Kidney (tissue), 13 donors: ENCODE measurements at regions not wholly inside any gene's neighbourhood (a gene's known extent, or its start where the extent isn't known, plus 50 kb on each side); places are given as distances from the start of the nearest gene placed in this dataset.

Source experiments
- DNase-seq, 5 donors: peaks; one replicate each; pipeline ENCODE4 v3.0.0-alpha.2; 2013 to 2020
- FAIRE-seq: peaks from 2 replicates; lab custom pipeline; 2012; peaks lifted over from hg19 to GRCh38; lab: Jason Lieb, UNC
- H3K27ac ChIP-seq, 2 donors: one replicate each; pipeline ENCODE4 v1.7.0; 2013; ENCODE audit warnings: low read depth in 2 of 2, low read length in 2 of 2, inconsistent platforms in 1 of 2
- H3K27me3 ChIP-seq: one replicate; pipeline ENCODE4 v1.7.1; 2013; ENCODE audit warnings: low read length, inconsistent platforms; ENCODE audit not compliant: control insufficient read depth, insufficient read depth
- H3K36me3 ChIP-seq, 3 donors: one replicate each; pipeline versions ENCODE4 v1.7.0 to v1.7.1; 2013; ENCODE audit warnings: low read length in 3 of 3, control low read depth in 1 of 3, inconsistent platforms in 1 of 3; ENCODE audit not compliant: insufficient read depth in 3 of 3, control insufficient read depth in 2 of 3
- H3K4me1 ChIP-seq, 3 donors: one replicate each; pipeline versions ENCODE4 v1.7.0 to v1.7.1; 2013; ENCODE audit warnings: low read length in 3 of 3, inconsistent platforms in 1 of 3, low read depth in 1 of 3; ENCODE audit not compliant: control insufficient read depth in 2 of 3, insufficient read depth in 2 of 3
- H3K4me3 ChIP-seq, 3 donors: one replicate each; pipeline versions ENCODE4 v1.7.0 to v1.8.1; 2013; ENCODE audit warnings: low read length in 3 of 3, control low read depth in 1 of 3, inconsistent platforms in 1 of 3
- H3K9ac ChIP-seq, 3 donors: one replicate each; pipeline versions ENCODE4 v1.7.0 to v1.7.1; 2013; ENCODE audit warnings: low read length in 3 of 3, control low read depth in 1 of 3, inconsistent platforms in 1 of 3
- H3K9me3 ChIP-seq, 3 donors: one replicate each; pipeline versions ENCODE4 v1.7.0 to v1.7.1; 2013; ENCODE audit warnings: low read length in 3 of 3, control low read depth in 1 of 3, inconsistent platforms in 1 of 3; ENCODE audit not compliant: control insufficient read depth in 2 of 3, insufficient read depth in 1 of 3
- intact Hi-C: fragments of 100-400 bp; cut with DNase I; formaldehyde crosslinking; loops from one replicate; pipeline ENCODE4 v1.11.1; 2022
- TF ChIP-seq, protein P1 (sequence below): IDR thresholded peaks from 3 replicates; pipeline ENCODE4 v1.5.1; 2012; ENCODE audit warnings: mild to moderate bottlenecking, moderate library complexity, borderline replicate concordance; ENCODE audit not compliant: insufficient read depth; ENCODE audit errors: extremely low read depth
- donor health status: control.
- donor health status: control.
- donor health status: control.
- donor health status: control.
- donor health status: control.
- donor health status: DM: yes; HTN: yes; CAD: no.
- donor health status: Normal renal cell carcinoma (clear cell type).

DNA sequence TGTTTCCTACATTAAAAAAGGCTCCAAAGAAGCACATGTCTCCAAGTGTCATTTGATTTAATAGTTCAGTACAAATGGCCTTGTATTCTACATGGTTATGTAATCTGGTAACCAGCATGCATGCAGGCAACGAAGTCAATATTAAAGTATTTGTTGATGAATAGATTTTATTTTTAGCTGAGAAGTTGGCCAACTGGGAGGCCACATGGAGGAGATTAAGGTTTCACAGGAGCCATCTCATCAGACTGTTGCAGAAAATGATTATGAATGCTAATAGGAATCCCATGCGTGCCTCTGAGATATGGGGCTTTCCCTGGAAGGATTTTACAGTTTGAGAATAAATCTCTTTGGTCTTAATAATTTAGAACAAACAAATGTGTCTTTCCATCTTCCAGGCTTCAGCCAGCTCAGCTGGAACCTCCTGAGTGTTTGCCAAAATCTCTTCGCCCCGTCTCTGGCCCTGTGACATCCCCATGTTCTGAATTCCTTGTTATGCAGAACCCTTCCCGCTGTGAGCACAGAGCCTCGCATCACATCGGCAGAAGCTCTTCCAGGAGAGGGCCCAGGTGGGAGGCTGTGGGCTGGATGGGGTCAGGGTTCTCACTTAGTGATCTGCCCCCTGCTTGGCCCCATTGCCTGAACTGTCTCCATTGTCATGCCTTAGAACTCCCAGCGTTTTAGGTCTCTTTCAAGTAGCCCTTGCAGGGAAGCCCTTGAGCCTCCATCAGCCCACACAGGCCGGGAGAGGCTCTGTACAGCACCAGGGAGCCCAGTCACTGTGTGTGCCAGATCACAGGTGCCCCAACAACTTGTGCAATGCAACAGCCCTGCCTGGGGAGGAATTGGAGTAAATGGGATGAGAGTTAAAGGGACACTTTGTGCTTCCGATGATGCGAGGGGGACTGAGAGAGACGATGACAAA is 190.5 kb upstream of the TWIST2 start:
- H3K27ac ChIP-seq: no peak overlapping the region
- intact Hi-C loops: no loop called here
- no peak overlapping the region for H3K9ac ChIP-seq
- FAIRE-seq (no peak), DNase-seq (no peak)
- H3K27me3 ChIP-seq: no peaks in the 10 kb centered on the region
- H3K4me1 ChIP-seq: no peaks in the 10 kb centered on the region
- no peak overlapping the region for H3K4me3 ChIP-seq
- no peaks in the 10 kb centered on the region for H3K36me3 ChIP-seq
- H3K9me3 ChIP-seq: peaks cover 0 to 4% (median 0%) of the 10 kb centered on the region in 3 donors
- TF ChIP-seq, protein P1, sequence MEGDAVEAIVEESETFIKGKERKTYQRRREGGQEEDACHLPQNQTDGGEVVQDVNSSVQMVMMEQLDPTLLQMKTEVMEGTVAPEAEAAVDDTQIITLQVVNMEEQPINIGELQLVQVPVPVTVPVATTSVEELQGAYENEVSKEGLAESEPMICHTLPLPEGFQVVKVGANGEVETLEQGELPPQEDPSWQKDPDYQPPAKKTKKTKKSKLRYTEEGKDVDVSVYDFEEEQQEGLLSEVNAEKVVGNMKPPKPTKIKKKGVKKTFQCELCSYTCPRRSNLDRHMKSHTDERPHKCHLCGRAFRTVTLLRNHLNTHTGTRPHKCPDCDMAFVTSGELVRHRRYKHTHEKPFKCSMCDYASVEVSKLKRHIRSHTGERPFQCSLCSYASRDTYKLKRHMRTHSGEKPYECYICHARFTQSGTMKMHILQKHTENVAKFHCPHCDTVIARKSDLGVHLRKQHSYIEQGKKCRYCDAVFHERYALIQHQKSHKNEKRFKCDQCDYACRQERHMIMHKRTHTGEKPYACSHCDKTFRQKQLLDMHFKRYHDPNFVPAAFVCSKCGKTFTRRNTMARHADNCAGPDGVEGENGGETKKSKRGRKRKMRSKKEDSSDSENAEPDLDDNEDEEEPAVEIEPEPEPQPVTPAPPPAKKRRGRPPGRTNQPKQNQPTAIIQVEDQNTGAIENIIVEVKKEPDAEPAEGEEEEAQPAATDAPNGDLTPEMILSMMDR: no peak

DNA sequence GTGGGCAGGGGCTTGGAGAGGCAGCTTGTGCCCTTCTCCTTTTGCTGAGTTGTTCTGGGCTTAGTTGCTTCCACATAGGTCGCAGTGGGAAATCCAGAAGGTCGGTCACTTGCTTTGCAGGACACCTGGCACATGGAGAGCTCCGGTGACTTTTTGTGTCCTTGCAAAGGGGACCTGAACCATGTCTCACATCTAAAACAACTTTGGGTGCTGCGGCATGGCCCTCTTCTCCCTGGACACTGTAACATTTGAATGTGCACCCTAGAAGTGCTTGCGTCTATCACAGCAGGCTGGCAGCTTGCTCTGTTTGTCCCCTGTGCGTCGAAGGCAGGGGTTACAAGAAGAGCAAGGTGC is 189.9 kb upstream of the TWIST2 start:
- DNase-seq (no peak), FAIRE-seq (no peak)
- Histone ChIP-seq H3K9ac (no peak overlapping the region), H3K27ac (no peak overlapping the region), H3K9me3 (peaks cover 0 to 4% (median 0%) of the 10 kb centered on the region in 3 donors), H3K4me1 (no peaks in the 10 kb centered on the region), H3K36me3 (no peaks in the 10 kb centered on the region), H3K27me3 (no peaks in the 10 kb centered on the region), H3K4me3 (no peak overlapping the region)
- intact Hi-C loops: no loop called here
- TF ChIP-seq, protein P1: no peak

DNA sequence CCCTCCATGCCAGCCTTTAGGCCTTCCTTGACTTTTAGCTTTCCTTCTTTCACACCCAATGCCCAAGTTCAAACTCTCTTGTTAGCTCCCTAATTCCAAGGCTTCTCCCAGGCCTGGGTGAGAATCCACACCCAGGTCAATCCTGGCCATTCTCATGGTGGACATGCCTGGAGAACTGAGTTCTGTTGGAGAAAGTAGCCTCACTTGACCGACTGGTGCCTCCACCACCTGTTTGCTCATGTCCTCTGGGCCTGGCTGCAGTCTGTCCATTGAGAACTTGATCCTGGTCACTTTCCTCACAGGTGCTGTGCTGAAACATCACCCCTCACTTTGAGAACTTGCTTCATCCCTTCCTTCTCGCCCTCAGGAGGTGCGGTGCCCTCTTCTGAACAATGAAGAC is 189.1 kb upstream of the TWIST2 start:
- Histone ChIP-seq H3K27ac (no peak overlapping the region), H3K9ac (no peak overlapping the region), H3K27me3 (no peaks in the 10 kb centered on the region), H3K4me3 (no peak overlapping the region), H3K36me3 (no peaks in the 10 kb centered on the region), H3K4me1 (no peaks in the 10 kb centered on the region), H3K9me3 (peaks cover 0 to 4% (median 0%) of the 10 kb centered on the region in 3 donors)
- DNase-seq (no peak), FAIRE-seq (no peak)
- intact Hi-C loops: no loop called here
- TF ChIP-seq, protein P1: no peak
